Hepatocyte (in vitro differentiated cells): ENCODE measurements at regions not wholly inside any gene's neighbourhood (a gene's known extent, or its start where the extent isn't known, plus 50 kb on each side); places are given as distances from the start of the nearest gene placed in this dataset.

ENCODE experiments used
- DNase-seq: peaks from one replicate; pipeline ENCODE4 v3.0.0-alpha.2; 2016; ENCODE audit warnings: low spot score
- H2AFZ ChIP-seq: fragments of 200-600 bp; sonication (generic); 2 replicates; pipeline ENCODE4 v1.6.0; 2016; ENCODE audit warnings: antibody characterized with exemption, mild to moderate bottlenecking
- H3K27ac ChIP-seq: fragments of 200-600 bp; sonication (generic); 2 replicates; pipeline ENCODE4 v1.5.1; 2016; ENCODE audit warnings: mild to moderate bottlenecking
- H3K27me3 ChIP-seq: fragments of 200-600 bp; sonication (generic); 2 replicates; pipeline ENCODE4 v1.6.1; 2016
- H3K36me3 ChIP-seq: fragments of 200-600 bp; sonication (generic); replicated peaks from 2 replicates; pipeline ENCODE4 v1.5.1; 2016; ENCODE audit warnings: low read depth; ENCODE audit not compliant: insufficient read depth
- H3K4me1 ChIP-seq: fragments of 200-600 bp; sonication (generic); 2 replicates; pipeline ENCODE4 v1.5.1; 2016; ENCODE audit warnings: mild to moderate bottlenecking, moderate library complexity; ENCODE audit not compliant: insufficient read depth
- H3K4me2 ChIP-seq: fragments of 200-600 bp; sonication (generic); 2 replicates; pipeline ENCODE4 v1.6.0; 2016
- H3K4me3 ChIP-seq: fragments of 200-600 bp; sonication (generic); 2 replicates; pipeline ENCODE4 v1.5.1; 2016; ENCODE audit warnings: mild to moderate bottlenecking
- H3K79me2 ChIP-seq: fragments of 200-600 bp; sonication (generic); 2 replicates; pipeline ENCODE4 v1.6.0; 2017; ENCODE audit warnings: mild to moderate bottlenecking
- H3K9me2 ChIP-seq: fragments of 200-600 bp; sonication (generic); replicated peaks from 2 replicates; pipeline ENCODE4 v1.6.0; 2017; ENCODE audit warnings: mild to moderate bottlenecking; ENCODE audit not compliant: insufficient read depth
- H3K9me3 ChIP-seq: fragments of 200-600 bp; sonication (generic); 2 replicates; pipeline ENCODE4 v1.5.1; 2016; ENCODE audit warnings: low read depth, mild to moderate bottlenecking
- H4K20me1 ChIP-seq: fragments of 200-600 bp; sonication (generic); 2 replicates; pipeline ENCODE4 v1.6.0; 2016; ENCODE audit warnings: mild to moderate bottlenecking; ENCODE audit not compliant: insufficient read depth, poor library complexity, severe bottlenecking
- CTCF ChIP-seq: fragments of 200-600 bp; sonication (generic); IDR thresholded peaks from 2 replicates; pipeline ENCODE4 v1.5.1; 2016; ENCODE audit warnings: antibody characterized with exemption, mild to moderate bottlenecking; ENCODE audit not compliant: poor library complexity
- EZH2 ChIP-seq: fragments of 200-600 bp; sonication (generic); IDR thresholded peaks from 2 replicates; pipeline ENCODE4 v1.6.1; 2016; ENCODE audit warnings: antibody characterized with exemption, mild to moderate bottlenecking, borderline replicate concordance
- EZH2phosphoT487 ChIP-seq: fragments of 200-600 bp; sonication (generic); IDR thresholded peaks from one replicate; pipeline ENCODE4 v1.6.1; 2018; ENCODE audit warnings: antibody characterized with exemption, mild to moderate bottlenecking, low read depth, moderate library complexity; ENCODE audit not compliant: unreplicated experiment, severe bottlenecking
- WGBS: methylation state at CpG from one replicate; pipeline ENCODE4 v1.1.6; 2016; ENCODE audit warnings: low lambda C conversion rate; ENCODE audit errors: missing lambda C conversion rate; 5-methylcytosine and 5-hydroxymethylcytosine counted together

GRCh38 chr14:51457843-51458562 is 193.7 kb upstream of the FRMD6 start:
- Histone ChIP-seq H3K79me2 (no peaks in the 10 kb centered on the region), H3K9me2 (no peaks in the 10 kb centered on the region), H2AFZ (no peak overlapping the region), H3K27me3 (no peaks in the 10 kb centered on the region), H3K4me3 (no peak overlapping the region), H3K27ac (no peak overlapping the region), H3K9me3 (no peaks in the 10 kb centered on the region), H3K4me2 (no peak overlapping the region), H3K36me3 (no peaks in the 10 kb centered on the region), H4K20me1 (no peaks in the 10 kb centered on the region), H3K4me1 (no peaks in the 10 kb centered on the region)
- no peak for DNase-seq
- no peak for TF ChIP-seq EZH2phosphoT487
- no peak for TF ChIP-seq EZH2
- no peak for TF ChIP-seq CTCF
- WGBS: 84% methylated on average over 1 of the region's 1 CpG

- DNase-seq: no peak
- Histone ChIP-seq H3K79me2 (no peaks in the 10 kb centered on the region), H2AFZ (no peak overlapping the region), H3K4me2 (no peak overlapping the region), H3K36me3 (no peaks in the 10 kb centered on the region), H3K9me3 (no peaks in the 10 kb centered on the region), H3K27me3 (no peaks in the 10 kb centered on the region), H3K9me2 (no peaks in the 10 kb centered on the region), H3K4me3 (no peak overlapping the region), H3K4me1 (no peaks in the 10 kb centered on the region), H4K20me1 (no peaks in the 10 kb centered on the region), H3K27ac (no peak overlapping the region)
- TF ChIP-seq CTCF: no peak
- no peak for TF ChIP-seq EZH2phosphoT487
- TF ChIP-seq EZH2: no peak
- WGBS: 91% methylated on average over 1 of the region's 1 CpG
Measured at GRCh38 chr14:51458563-51458955, 193.2 kb upstream of the FRMD6 start.

- H3K9me2 ChIP-seq: no peaks in the 10 kb centered on the region
- no peaks in the 10 kb centered on the region for H3K4me1 ChIP-seq
- no peaks in the 10 kb centered on the region for H3K36me3 ChIP-seq
- DNase-seq: no peak
- no peak overlapping the region for H3K27ac ChIP-seq
- H3K9me3 ChIP-seq: no peaks in the 10 kb centered on the region
- no peak for TF ChIP-seq EZH2phosphoT487
- no peak for TF ChIP-seq CTCF
- TF ChIP-seq EZH2: no peak
- no peak overlapping the region for H3K4me2 ChIP-seq
- H3K27me3 ChIP-seq: no peaks in the 10 kb centered on the region
- WGBS: 50% methylated on average over 1 of the region's 1 CpG
- no peaks in the 10 kb centered on the region for H4K20me1 ChIP-seq
- no peak overlapping the region for H3K4me3 ChIP-seq
- no peak overlapping the region for H2AFZ ChIP-seq
- H3K79me2 ChIP-seq: no peaks in the 10 kb centered on the region
Measured at GRCh38 chr14:51460011-51460410, 191.7 kb upstream of the FRMD6 start.

- no peaks in the 10 kb centered on the region for H3K27me3 ChIP-seq
- 91% methylated on average over 3 of the region's 3 CpGs for WGBS
- H3K9me3 ChIP-seq: no peaks in the 10 kb centered on the region
- H3K36me3 ChIP-seq: no peaks in the 10 kb centered on the region
- H2AFZ ChIP-seq: no peak overlapping the region
- no peaks in the 10 kb centered on the region for H3K9me2 ChIP-seq
- no peaks in the 10 kb centered on the region for H4K20me1 ChIP-seq
- no peak for DNase-seq
- no peak overlapping the region for H3K4me3 ChIP-seq
- TF ChIP-seq EZH2 (no peak), CTCF (no peak), EZH2phosphoT487 (no peak)
- no peak overlapping the region for H3K4me2 ChIP-seq
- no peak overlapping the region for H3K27ac ChIP-seq
- H3K4me1 ChIP-seq: no peaks in the 10 kb centered on the region
- no peaks in the 10 kb centered on the region for H3K79me2 ChIP-seq
Measured at GRCh38 chr14:51462182-51462581, 189.5 kb upstream of the FRMD6 start.
